RWPE2 (cell line): ENCODE measurements at regions not wholly inside any gene's neighbourhood (a gene's known extent, or its start where the extent isn't known, plus 50 kb on each side); places are given as distances from the start of the nearest gene placed in this dataset.

Source experiments
- ATAC-seq: fragments of 200-7000 bp; cut with Tn5 transposase; 3 replicates; pipeline ENCODE4 v1.9.1; 2021; ENCODE audit warnings: low read depth
- DNase-seq: peaks from one replicate; pipeline ENCODE4 v3.0.0-alpha.2; 2020; ENCODE audit warnings: low spot score
- H3K27ac ChIP-seq: fragments of 450-650 bp; 2 replicates; pipeline ENCODE4 v1.5.1; 2017; ENCODE audit warnings: mild to moderate bottlenecking; ENCODE audit not compliant: poor library complexity, severe bottlenecking
- H3K27me3 ChIP-seq: fragments of 250-450 bp; sonication (Bioruptor Pico); 2 replicates; pipeline ENCODE4 v1.5.1; 2021; ENCODE audit warnings: mild to moderate bottlenecking, moderate library complexity; ENCODE audit not compliant: insufficient read depth, poor library complexity, severe bottlenecking
- H3K36me3 ChIP-seq: fragments of 250-450 bp; sonication (Bioruptor Pico); 2 replicates; pipeline ENCODE4 v1.5.1; 2020; ENCODE audit warnings: low read depth, mild to moderate bottlenecking, moderate library complexity
- H3K4me1 ChIP-seq: fragments of 250-450 bp; sonication (Bioruptor Pico); 2 replicates; pipeline ENCODE4 v1.5.1; 2021; ENCODE audit warnings: mild to moderate bottlenecking, moderate library complexity; ENCODE audit not compliant: insufficient read depth, poor library complexity, severe bottlenecking
- H3K4me3 ChIP-seq: fragments of 250-450 bp; sonication (Bioruptor Pico); 2 replicates; pipeline ENCODE4 v1.5.1; 2021; ENCODE audit warnings: mild to moderate bottlenecking, moderate library complexity; ENCODE audit not compliant: severe bottlenecking
- H3K9me3 ChIP-seq: fragments of 250-450 bp; sonication (Bioruptor Pico); 2 replicates; pipeline ENCODE4 v1.5.1; 2021; ENCODE audit warnings: mild to moderate bottlenecking, moderate library complexity; ENCODE audit not compliant: severe bottlenecking
- CTCF ChIP-seq: fragments of 450-650 bp; IDR thresholded peaks from one replicate; pipeline ENCODE4 v1.5.1; 2017; ENCODE audit warnings: mild to moderate bottlenecking, moderate library complexity; ENCODE audit not compliant: poor library complexity, severe bottlenecking

DNA sequence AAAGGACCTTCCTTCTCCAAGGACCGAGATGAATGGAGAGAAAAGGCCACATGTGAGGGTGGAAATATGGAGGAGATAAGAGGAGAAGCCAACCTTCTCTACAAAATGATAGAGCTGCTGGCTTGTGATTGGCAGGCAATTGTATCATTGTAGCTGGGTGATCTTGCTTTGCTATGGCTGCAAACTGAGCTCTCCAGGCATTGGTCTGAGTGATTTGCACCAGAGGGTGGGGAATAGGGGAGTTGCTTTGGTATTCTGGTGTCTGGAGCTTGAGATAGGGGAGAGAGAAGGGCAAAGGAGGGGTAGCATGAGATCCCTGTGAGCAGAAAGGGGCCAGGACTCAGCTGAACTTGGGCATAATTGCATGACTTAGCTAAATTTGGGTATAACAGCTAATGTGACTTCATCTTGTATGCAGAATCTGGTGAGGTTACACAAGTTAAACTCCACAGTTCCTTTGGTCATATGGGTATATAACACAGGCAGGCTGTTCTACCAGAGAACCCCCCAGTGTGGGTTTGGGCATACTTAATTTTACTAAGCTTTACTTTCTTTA lies 72.0 kb downstream of the FOS start:
- H3K9me3 ChIP-seq = no peaks in the 10 kb centered on the region
- no peaks in the 10 kb centered on the region for H3K4me1 ChIP-seq
- ATAC-seq (no peak), DNase-seq (no peak)
- H3K27ac ChIP-seq = no peak overlapping the region
- TF ChIP-seq CTCF = no peak
- H3K4me3 ChIP-seq = no peak overlapping the region
- no peaks in the 10 kb centered on the region for H3K27me3 ChIP-seq
- H3K36me3 ChIP-seq = no peaks in the 10 kb centered on the region

- Histone ChIP-seq H3K36me3 (no peaks in the 10 kb centered on the region), H3K4me1 (no peaks in the 10 kb centered on the region), H3K27ac (no peak overlapping the region), H3K4me3 (no peak overlapping the region), H3K27me3 (peaks cover 1% of the 10 kb centered on the region), H3K9me3 (no peaks in the 10 kb centered on the region)
- no peak for ATAC-seq
- no peak for TF ChIP-seq CTCF
- DNase-seq = no peak
Measured at GRCh38 chr14:75359098-75359497, 68.7 kb upstream of the JDP2 start.

GRCh38 chr14:75361041-75361440 lies 66.8 kb upstream of the JDP2 start:
- ATAC-seq (no peak), DNase-seq (no peak)
- no peak for TF ChIP-seq CTCF
- Histone ChIP-seq H3K27me3 (peaks cover 10% of the 10 kb centered on the region), H3K36me3 (no peaks in the 10 kb centered on the region), H3K27ac (no peak overlapping the region), H3K4me1 (no peaks in the 10 kb centered on the region), H3K9me3 (no peaks in the 10 kb centered on the region), H3K4me3 (no peak overlapping the region)

- H3K4me1 ChIP-seq = no peaks in the 10 kb centered on the region
- peaks cover 10% of the 10 kb centered on the region for H3K27me3 ChIP-seq
- H3K4me3 ChIP-seq = no peak overlapping the region
- DNase-seq (no peak), ATAC-seq (no peak)
- no peaks in the 10 kb centered on the region for H3K36me3 ChIP-seq
- no peaks in the 10 kb centered on the region for H3K9me3 ChIP-seq
- TF ChIP-seq CTCF = no peak
- no peak overlapping the region for H3K27ac ChIP-seq
Measured at GRCh38 chr14:75361751-75362433, 65.9 kb upstream of the JDP2 start.

DNA sequence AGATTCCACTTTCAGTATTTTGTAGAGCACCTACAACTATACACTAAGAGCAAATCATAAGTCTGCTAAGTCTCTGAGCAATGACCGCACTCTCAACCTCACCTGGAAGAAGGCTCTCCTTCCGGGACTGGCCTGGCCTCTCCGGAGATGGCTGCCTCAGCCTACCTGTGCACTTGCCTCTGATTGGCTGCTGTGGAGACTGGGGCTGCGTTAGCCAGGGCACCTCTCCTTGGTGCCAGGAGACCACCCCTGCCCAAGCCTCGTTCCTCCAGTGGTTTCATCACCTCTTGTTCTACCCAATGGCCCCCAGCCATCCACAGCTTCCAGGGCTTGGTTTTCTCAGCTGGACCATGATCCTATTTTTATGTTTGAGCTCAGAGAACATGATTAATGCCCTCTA lies 64.7 kb upstream of the JDP2 start:
- TF ChIP-seq CTCF = no peak

More for the DNA sequence above, 64.7 kb upstream of the JDP2 start:
- DNase-seq = no peak
- H3K4me1 ChIP-seq = no peaks in the 10 kb centered on the region
- ATAC-seq = no peak
- no peak overlapping the region for H3K27ac ChIP-seq
- no peaks in the 10 kb centered on the region for H3K9me3 ChIP-seq
- no peaks in the 10 kb centered on the region for H3K36me3 ChIP-seq
- no peak overlapping the region for H3K4me3 ChIP-seq
- H3K27me3 ChIP-seq = peaks cover 10% of the 10 kb centered on the region
